ENCODE measurements at regions not wholly inside any gene's neighbourhood (a gene's known extent, or its start where the extent isn't known, plus 50 kb on each side); places are given as distances from the start of the nearest gene placed in this dataset.

DNA sequence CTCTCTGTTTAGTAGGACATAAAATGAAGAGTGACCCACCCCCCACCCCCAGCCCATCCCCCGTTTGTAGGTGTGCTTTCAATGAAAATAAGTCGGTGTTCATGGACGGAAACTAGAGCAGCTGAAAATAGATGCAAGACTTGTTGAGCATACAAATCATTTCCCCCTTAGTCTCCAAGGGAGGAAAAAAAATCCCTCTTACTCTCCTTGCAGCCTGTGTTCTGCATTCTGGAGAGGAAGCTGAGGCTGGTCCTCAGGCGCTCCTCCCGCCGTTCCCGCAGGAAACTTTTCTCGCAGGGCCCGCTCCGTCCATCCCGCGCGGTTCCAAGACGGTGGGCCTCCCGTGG, 259.0 kb upstream of the E2F7 start:
- no peaks in the 10 kb centered on the region for H3K36me3 ChIP-seq (ENCODE audit: insufficient read depth, low read length)
- no peaks in the 10 kb centered on the region for H3K79me2 ChIP-seq (ENCODE audit: insufficient read depth, low read length)
- H2AFZ ChIP-seq (ENCODE audit: low read length): peak overlapping the region; percentile 88
- peak overlapping the region; percentile 82 for H3K4me3 ChIP-seq (ENCODE audit: insufficient read depth, low read length)
- H3K9me3 ChIP-seq (ENCODE audit: low read depth, low read length): no peaks in the 10 kb centered on the region
- no peak overlapping the region for H3K27ac ChIP-seq (ENCODE audit: low read depth, low read length)
- peak; percentile 73 for DNase-seq (ENCODE audit: insufficient read length, low spot score, missing footprints)
- TF ChIP-seq, protein P1, sequence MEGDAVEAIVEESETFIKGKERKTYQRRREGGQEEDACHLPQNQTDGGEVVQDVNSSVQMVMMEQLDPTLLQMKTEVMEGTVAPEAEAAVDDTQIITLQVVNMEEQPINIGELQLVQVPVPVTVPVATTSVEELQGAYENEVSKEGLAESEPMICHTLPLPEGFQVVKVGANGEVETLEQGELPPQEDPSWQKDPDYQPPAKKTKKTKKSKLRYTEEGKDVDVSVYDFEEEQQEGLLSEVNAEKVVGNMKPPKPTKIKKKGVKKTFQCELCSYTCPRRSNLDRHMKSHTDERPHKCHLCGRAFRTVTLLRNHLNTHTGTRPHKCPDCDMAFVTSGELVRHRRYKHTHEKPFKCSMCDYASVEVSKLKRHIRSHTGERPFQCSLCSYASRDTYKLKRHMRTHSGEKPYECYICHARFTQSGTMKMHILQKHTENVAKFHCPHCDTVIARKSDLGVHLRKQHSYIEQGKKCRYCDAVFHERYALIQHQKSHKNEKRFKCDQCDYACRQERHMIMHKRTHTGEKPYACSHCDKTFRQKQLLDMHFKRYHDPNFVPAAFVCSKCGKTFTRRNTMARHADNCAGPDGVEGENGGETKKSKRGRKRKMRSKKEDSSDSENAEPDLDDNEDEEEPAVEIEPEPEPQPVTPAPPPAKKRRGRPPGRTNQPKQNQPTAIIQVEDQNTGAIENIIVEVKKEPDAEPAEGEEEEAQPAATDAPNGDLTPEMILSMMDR (IDR thresholded peaks at IDR 0.05; ENCODE audit: extremely low read depth, low read depth, low read length): no peak
- peak overlapping the region; percentile 95 for H3K4me2 ChIP-seq (ENCODE audit: insufficient read depth, low read length)
- H4K20me1 ChIP-seq (ENCODE audit: insufficient read depth, low read length): no peaks in the 10 kb centered on the region
- peaks cover 24% of the 10 kb centered on the region for H3K27me3 ChIP-seq (ENCODE audit: insufficient read depth, low read length)
- no peaks in the 10 kb centered on the region for H3K4me1 ChIP-seq (ENCODE audit: insufficient read depth, low read length)

DNA sequence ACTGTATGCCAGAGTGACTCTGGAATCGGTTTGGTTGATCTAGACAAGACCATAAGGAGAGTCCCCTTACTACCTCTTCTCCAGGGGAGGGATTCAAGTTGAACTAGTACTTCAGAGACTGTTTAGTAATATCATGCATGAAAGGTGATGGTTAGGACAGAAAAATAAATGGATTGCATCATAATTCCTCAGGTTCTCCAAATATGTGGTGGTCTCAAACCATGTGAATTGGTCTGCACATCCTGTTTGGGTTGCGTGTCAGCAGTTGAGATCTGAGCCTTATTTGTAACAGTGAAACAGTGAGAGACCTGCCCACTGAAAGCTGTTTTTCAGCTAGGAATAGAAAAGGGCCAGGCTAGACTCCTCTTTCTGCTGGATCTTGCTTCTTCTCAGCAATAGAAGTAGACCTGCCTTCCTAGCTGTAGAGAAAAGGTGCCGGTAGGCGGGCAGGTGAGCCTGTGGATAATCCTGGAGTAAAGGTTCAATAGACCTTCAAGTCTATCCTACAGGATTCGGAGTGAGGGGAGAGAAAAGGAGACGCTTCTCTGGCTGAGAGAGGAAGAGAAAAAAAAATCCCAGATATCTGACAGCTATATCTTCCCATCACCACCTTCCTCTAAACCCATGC, 258.5 kb upstream of the E2F7 start:
- H2AFZ ChIP-seq (ENCODE audit: low read length): no peak overlapping the region
- H3K4me2 ChIP-seq (ENCODE audit: insufficient read depth, low read length): no peak overlapping the region
- H4K20me1 ChIP-seq (ENCODE audit: insufficient read depth, low read length): no peaks in the 10 kb centered on the region
- H3K4me3 ChIP-seq (ENCODE audit: insufficient read depth, low read length): peak overlapping the region; percentile 82
- H3K27ac ChIP-seq (ENCODE audit: low read depth, low read length): no peak overlapping the region
- peaks cover 24% of the 10 kb centered on the region for H3K27me3 ChIP-seq (ENCODE audit: insufficient read depth, low read length)
- no peaks in the 10 kb centered on the region for H3K4me1 ChIP-seq (ENCODE audit: insufficient read depth, low read length)
- H3K36me3 ChIP-seq (ENCODE audit: insufficient read depth, low read length): no peaks in the 10 kb centered on the region
- no peaks in the 10 kb centered on the region for H3K79me2 ChIP-seq (ENCODE audit: insufficient read depth, low read length)
- H3K9me3 ChIP-seq (ENCODE audit: low read depth, low read length): no peaks in the 10 kb centered on the region
- TF ChIP-seq, protein P1 (IDR thresholded peaks at IDR 0.05; ENCODE audit: extremely low read depth, low read depth, low read length): no peak
- no peak for DNase-seq (ENCODE audit: insufficient read length, low spot score, missing footprints)

DNA sequence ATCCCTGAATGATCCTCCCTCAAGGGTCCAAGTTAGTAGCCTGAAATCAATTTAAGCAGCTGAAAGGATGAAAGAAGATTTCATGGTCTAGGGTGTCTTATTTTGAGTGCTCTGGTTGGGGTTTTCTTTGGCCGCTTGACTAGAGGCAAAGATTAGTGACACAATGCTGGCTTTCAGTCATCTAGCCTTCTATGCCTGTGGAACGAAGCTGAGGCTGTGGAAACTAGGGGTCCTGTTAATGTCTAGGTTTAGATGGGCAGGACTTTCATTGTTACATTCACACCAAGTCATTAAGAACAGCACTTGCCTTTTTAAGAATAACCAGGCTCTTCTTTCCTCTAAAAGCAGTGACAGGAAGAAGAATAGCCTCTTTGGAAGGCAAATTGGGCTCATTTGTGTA, 253.8 kb upstream of the E2F7 start:
- Histone ChIP-seq H3K27ac (ENCODE audit: low read depth, low read length) (no peak overlapping the region), H3K9me3 (ENCODE audit: low read depth, low read length) (no peaks in the 10 kb centered on the region), H3K79me2 (ENCODE audit: insufficient read depth, low read length) (no peaks in the 10 kb centered on the region), H4K20me1 (ENCODE audit: insufficient read depth, low read length) (no peaks in the 10 kb centered on the region), H3K4me3 (ENCODE audit: insufficient read depth, low read length) (no peak overlapping the region), H3K36me3 (ENCODE audit: insufficient read depth, low read length) (no peaks in the 10 kb centered on the region), H3K4me1 (ENCODE audit: insufficient read depth, low read length) (no peaks in the 10 kb centered on the region), H3K27me3 (ENCODE audit: insufficient read depth, low read length) (no peaks in the 10 kb centered on the region), H2AFZ (ENCODE audit: low read length) (no peak overlapping the region), H3K4me2 (ENCODE audit: insufficient read depth, low read length) (no peak overlapping the region)
- DNase-seq (ENCODE audit: insufficient read length, low spot score, missing footprints): no peak
- TF ChIP-seq, protein P1 (IDR thresholded peaks at IDR 0.05; ENCODE audit: extremely low read depth, low read depth, low read length): no peak

DNA sequence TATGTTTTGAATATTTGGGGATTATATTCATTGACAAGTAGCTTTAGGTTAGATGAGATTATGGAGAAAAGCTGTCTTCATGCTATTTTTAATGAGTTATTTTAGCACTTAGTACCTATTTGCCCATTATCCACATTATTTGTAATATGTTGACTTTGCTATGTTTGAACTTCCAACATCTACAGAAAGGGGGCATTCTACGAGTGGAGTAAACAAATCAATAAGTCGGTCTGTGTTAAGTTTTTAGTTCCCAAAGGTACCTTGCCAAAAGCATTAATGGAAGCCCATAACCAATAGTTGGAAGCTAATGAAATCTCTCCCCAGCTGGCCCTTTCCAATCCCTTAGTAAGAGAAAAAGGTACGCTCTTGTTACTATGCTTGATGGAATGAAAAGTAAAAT, 250.0 kb upstream of the E2F7 start:
- no peaks in the 10 kb centered on the region for H3K36me3 ChIP-seq (ENCODE audit: insufficient read depth, low read length)
- H3K4me2 ChIP-seq (ENCODE audit: insufficient read depth, low read length): no peak overlapping the region
- no peak overlapping the region for H2AFZ ChIP-seq (ENCODE audit: low read length)
- no peak overlapping the region for H3K4me3 ChIP-seq (ENCODE audit: insufficient read depth, low read length)
- H3K9me3 ChIP-seq (ENCODE audit: low read depth, low read length): no peaks in the 10 kb centered on the region
- H3K4me1 ChIP-seq (ENCODE audit: insufficient read depth, low read length): no peaks in the 10 kb centered on the region
- no peaks in the 10 kb centered on the region for H3K27me3 ChIP-seq (ENCODE audit: insufficient read depth, low read length)
- no peaks in the 10 kb centered on the region for H3K79me2 ChIP-seq (ENCODE audit: insufficient read depth, low read length)
- no peak overlapping the region for H3K27ac ChIP-seq (ENCODE audit: low read depth, low read length)
- DNase-seq (ENCODE audit: insufficient read length, low spot score, missing footprints): no peak
- TF ChIP-seq, protein P1 (IDR thresholded peaks at IDR 0.05; ENCODE audit: extremely low read depth, low read depth, low read length): no peak
- no peaks in the 10 kb centered on the region for H4K20me1 ChIP-seq (ENCODE audit: insufficient read depth, low read length)

All from osteoblast (primary cell).